22Rv1 (cell line): ENCODE measurements at regions not wholly inside any gene's neighbourhood (a gene's known extent, or its start where the extent isn't known, plus 50 kb on each side); places are given as distances from the start of the nearest gene placed in this dataset.

Experiments used
- ZFX ChIP-seq: fragments of 450-650 bp; IDR thresholded peaks from 2 replicates; pipeline ENCODE4 v1.6.1; 2017; ENCODE audit warnings: antibody characterized with exemption, borderline replicate concordance
- TF ChIP-seq, protein P1 (sequence below): fragments of 450-650 bp; IDR thresholded peaks from 2 replicates; pipeline ENCODE4 v1.5.1; 2017; ENCODE audit warnings: mild to moderate bottlenecking

- TF ChIP-seq, protein P1, sequence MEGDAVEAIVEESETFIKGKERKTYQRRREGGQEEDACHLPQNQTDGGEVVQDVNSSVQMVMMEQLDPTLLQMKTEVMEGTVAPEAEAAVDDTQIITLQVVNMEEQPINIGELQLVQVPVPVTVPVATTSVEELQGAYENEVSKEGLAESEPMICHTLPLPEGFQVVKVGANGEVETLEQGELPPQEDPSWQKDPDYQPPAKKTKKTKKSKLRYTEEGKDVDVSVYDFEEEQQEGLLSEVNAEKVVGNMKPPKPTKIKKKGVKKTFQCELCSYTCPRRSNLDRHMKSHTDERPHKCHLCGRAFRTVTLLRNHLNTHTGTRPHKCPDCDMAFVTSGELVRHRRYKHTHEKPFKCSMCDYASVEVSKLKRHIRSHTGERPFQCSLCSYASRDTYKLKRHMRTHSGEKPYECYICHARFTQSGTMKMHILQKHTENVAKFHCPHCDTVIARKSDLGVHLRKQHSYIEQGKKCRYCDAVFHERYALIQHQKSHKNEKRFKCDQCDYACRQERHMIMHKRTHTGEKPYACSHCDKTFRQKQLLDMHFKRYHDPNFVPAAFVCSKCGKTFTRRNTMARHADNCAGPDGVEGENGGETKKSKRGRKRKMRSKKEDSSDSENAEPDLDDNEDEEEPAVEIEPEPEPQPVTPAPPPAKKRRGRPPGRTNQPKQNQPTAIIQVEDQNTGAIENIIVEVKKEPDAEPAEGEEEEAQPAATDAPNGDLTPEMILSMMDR, result no peak
- no peak for TF ChIP-seq ZFX
Observed at GRCh38 chr10:61286686-61287085, 166.5 kb downstream of the TMEM26 start.
